T-helper 9 cell (primary cell): ENCODE measurements at regions not wholly inside any gene's neighbourhood (a gene's known extent, or its start where the extent isn't known, plus 50 kb on each side); places are given as distances from the start of the nearest gene placed in this dataset.

ENCODE experiments used
- DNase-seq: peaks from one replicate; pipeline ENCODE4 v3.0.0-alpha.2; 2020

DNA sequence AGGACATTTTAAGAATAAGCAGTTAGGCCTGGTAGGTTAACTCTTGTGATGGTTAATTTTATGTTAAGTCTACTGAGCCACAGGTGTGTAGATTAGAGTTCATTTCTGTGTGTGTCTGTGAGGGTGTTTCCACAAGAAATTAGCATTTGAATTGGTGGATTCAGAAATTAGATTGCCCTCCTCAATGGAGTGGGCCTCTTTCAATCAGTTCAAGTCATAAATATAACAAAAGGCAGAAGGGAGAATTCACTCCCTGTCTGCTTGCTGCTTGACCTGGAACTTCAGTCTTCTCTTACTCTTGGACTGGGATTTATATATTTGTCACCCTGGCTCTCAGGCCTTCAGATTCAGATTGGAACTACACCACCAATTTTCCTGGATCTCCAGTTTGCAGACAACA, 55.3 kb upstream of the POM121L12 start:
- DNase-seq: no peak

DNA sequence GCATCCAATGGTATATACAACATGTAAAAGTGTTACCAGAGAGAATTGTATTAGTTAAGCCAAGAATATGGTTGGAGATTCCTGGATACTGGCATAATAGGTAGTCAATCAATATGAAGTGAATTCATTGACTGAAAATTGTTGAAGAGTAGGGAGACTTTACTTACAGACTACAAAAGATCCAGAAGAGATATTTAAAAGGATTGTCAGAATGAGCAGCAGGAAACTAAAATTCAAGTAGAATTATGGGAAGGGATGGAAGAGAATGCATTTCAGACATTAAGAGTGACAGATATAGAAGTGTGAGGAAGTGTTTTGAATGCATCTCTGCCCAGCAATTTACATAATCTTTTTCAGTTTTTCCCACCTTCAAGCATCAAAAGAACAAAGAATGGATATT, 62.3 kb upstream of the POM121L12 start:
- no peak for DNase-seq

DNA sequence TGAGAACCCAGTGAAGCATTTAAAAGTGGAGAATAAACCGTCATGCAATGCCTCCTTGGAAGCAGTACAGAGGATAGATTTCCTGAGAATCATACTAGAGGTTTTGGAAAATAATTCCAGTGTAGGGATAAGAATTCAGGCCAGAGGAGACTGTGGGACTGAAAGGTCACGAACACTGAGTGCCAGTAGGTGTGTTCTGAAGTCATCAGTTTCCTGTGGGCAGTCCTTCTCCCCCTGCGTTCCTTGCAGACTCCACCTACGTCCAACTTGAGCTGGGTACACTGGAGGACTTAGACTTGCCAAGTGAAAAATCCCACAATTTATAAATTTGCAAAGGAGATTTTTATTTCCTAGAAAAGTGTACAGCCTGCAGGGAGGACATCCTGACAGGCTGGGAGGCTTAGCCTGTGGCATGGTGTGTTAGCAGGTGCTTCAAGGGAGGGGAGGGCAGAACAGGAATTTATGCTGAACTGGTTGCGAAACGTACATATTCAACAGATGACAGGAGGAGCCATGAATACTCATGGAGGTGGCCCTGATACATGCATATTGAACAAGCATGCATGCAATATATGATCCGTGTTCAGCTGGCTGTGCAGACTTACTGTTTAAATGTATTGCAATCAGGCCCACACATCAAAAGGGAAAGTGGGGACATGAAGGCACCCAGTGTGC, 72.9 kb upstream of the POM121L12 start:
- DNase-seq: no peak

DNA sequence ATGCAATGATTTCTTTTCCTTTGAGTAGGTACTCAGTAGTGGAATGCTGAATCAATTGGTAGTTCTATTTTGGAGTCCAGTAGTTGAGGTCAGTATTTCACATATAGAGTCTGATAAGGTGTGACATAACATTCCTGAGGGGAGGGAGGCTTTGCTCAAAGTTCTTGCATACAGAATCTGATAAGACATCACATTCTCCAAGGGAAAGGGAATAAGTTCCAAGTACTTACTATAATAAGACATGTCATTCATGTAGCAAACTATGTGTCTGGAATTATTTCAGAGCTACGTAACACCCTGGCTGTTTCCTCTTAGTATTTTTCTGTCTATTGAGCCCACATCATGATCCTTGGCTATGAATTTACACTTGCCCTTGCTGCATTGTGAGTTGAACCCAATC, 74.3 kb upstream of the POM121L12 start:
- no peak for DNase-seq

DNA sequence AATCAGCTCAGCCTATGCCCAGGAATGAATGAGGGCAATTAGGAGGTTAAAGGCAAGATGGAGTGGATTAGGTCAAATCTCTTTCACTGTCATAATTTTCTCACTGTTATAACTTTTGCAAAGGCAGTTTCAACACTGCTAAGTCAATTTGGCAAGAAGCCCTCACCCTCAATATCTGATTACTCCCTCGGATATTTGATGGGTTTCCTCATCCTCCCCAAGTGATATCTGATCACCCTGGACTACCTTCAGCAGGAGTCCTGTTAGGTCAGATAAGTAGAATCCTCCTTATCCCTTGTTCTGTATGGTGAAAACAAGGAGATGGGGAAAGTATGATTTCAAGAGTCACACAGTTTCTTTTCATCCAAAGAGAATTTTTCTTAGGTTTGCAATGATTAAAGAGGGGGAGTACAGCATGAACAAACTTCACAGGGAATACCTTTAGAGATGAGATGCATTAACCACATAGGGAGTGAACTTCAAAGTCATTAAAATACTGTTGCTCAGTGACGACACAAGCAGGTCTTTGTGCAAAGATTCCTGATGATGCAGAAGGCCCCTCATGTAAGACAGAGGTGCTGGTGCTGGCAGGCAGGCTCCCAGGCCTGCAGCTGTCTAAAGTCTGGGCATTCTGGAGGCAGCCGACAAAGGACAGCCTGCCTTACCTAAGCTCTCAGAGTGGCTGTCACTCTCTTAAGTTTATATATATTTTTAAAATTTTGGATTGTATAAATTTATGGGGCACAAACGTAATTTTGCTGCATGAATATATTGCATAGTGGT, 75.4 kb upstream of the POM121L12 start:
- no peak for DNase-seq

DNA sequence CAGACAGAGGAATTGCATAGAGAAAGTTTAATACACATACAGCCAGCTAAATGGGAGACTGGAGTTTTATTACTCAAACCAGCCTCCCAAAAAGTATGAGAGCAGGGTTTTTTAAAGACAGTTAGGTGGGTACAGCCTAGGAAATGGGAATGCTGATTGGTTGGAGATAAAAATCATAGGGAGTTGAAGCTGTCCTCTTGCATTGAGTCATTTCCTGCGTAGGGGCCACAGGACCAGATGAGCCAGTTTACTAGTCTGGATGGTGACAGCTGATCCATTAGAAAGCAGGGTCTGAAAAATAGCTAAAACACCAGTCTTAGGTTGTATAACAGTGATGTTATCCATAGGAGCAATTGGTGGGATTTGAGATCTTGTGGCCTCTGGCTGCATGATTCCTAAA, 76.1 kb upstream of the POM121L12 start:
- DNase-seq: no peak

DNA sequence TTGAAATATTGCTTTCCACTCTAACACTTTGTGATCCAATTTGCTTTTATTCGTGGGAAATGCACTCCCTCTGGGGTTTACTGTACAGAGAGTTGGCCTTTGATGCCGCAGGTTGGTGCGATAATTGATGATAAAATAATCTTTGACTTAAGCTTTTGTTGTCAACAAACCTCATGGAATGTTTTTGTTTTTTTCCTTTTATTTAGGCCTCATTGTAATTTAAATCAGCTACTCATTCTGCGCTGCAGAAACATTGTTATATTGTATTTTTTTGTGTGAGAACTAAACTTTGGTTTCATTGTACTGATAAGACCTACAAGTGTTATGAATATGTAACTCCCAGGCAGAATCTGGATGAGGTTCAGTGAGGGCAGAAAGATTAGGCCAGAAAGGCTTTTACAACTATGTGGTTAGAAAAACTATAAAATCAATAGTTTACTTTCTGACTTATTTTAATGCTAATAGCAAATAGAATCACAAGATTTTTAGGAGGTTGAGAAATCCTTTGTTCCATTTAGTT, 76.8 kb upstream of the POM121L12 start:
- no peak for DNase-seq

DNA sequence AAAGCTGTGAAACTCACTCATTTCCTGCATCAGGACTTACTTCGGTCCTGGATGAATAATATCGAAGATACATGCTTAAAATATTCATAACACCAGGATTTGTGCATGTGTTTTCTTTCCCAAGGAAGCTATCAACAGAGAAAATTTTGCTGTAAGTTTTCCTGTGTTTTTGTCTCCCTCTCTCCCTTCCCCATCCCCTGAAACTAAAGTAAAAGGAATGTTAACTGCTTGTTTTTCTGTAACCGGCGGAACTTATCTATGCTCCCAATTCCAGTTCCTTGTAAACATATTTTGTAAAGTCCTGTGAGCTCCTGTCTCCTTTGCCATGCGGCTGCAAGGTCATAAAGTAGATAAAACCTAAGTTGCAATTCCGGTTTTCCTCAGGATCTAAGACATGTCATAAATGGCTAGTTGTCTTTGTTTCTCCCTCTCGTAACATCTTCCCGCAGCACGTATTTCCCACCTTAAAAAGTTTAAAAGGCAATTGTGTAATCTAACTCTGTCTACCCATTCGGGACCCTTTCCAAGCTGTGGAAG, 79.0 kb upstream of the POM121L12 start:
- no peak for DNase-seq

DNA sequence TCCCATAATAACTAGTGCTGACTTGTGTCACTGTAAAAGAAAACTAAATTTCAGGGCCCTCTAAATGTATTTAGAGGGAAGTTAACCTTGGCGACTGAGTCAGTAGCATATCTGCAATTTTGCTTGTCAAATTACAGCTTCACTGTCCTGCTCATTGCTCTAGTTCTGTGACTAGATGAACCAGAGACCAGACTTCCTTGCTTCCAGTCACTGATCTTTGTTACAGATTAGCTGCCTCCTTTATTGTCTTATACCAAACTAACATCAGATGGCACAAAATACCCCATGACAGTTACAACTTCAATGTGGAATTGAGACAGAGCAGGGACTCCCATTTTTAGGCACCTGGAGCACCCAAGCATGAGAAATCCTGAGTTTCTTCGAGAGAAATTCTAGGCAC, 79.9 kb upstream of the POM121L12 start:
- no peak for DNase-seq

DNA sequence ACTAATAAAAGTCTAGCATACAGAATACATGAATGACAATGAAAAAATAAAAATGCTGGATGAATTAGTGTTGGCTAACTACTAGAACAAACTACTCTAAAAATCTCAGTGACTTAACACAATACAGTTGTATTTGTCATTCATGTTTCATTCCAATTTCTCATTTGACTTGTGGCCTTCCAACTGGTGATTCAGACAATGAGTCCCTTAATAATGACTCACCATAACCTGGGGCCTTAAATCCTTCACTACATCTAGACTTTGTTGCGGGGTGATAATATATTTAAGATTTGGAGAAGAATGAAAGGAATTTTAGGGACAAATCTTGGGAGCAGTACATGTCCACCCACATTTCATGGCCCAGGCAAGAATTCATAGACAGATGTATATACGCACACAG, 90.5 kb upstream of the POM121L12 start:
- DNase-seq: no peak

DNA sequence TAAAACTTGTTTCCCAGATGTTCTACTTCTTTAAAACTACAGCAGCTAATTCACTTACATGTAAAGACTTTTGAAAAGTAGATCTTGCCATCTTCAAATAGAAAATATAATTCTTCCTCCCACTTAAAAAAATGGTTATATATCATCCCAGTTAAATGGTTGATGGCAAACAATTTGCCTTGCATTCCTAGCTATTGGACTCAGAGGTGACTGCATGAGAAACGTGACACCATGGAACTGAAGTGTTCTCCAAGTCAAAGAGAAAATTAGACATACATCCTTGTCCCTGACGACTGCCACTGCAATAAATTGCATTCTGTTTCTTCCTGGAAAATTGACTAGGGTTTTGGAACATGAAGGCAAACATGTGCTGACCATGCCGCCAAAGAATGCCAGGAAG, 95.0 kb upstream of the POM121L12 start:
- DNase-seq: no peak

DNA sequence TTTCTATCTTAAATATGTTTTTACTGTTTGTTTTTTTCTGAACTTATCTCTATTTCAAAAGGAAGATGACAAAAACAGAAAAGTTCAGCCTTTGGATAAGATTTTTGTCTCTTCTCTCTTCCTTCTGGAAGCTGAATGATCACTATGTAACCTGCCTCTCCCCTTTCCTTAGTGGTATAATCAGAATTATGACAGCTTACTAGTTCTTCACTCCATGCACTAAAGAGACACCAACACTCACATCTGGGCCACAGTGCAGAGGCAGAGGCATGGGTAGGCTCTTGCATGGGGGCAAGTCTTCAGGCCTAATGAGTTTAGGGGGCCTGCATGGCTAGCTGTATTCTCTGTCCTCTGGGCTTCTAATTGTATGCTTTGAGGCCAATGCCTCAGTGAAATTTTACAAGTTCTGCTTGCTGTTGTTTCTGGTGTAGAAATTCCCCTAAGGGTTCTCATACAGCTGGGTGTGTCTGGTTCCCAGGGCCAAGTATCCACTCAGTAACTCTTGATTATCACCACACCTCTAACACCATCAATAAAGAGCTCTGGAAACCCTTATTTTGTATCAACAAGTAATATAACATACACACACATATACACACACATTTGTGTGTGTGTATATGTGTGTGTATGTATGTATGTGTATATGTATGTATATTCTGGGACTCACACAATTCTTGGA, 96.8 kb upstream of the POM121L12 start:
- no peak for DNase-seq

DNA sequence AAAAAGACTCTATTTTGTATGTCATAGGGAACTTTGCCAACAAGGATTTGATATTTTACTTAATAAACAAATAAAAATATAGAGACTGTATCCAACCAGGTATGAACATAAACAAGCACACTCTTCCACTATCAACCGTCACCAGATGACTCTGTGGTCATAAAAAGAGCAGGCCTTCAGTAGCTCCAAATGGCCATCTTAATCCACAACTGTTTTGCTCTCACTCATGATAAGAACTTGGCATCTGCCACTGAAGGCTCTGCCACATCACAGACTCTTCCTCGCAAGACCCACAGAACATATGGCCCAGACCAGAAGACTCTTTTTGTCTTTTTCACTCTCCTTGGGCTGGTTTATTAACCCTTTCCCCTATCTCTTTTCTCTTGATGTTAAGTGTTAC, 98.7 kb upstream of the POM121L12 start:
- no peak for DNase-seq

DNA sequence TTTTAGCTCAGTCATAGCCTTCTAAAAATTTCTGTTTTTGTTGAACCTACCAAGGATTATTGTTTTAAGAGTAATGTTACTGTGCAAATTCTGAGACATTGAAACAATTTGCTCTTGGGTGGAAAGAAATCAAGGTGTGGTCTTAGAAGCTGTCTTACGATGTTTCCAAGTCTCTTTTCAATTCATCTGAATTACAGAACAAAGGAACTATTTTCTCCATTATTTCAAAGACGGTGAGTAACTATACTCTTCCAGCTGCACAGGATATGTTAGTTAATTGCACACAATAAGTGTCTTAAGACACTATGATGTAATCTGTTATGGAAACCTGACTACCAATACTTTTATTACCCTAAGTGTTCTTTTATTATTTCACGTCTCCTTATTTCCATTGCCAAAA, 106.8 kb upstream of the POM121L12 start:
- DNase-seq: no peak

DNA sequence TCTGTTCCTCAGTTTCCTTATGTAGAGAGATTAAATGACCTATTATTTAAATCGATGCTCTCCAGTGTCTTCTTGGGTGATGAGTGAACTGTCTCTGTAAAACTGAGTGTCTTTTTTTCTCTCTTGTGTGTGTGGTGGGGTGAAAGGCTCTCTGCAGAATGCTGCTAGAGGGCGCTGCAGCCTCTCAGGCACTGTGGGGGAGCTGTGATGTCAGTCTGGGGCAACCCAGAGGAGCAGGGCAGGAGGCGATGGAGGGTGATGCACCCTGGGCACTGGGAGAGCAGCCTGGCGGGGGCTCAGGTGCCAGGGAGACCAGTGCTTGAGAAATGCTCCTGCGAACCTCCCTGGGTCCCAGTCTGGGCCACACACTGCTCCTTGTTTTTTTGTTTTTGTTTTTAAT, 110.1 kb upstream of the POM121L12 start:
- DNase-seq: no peak

DNA sequence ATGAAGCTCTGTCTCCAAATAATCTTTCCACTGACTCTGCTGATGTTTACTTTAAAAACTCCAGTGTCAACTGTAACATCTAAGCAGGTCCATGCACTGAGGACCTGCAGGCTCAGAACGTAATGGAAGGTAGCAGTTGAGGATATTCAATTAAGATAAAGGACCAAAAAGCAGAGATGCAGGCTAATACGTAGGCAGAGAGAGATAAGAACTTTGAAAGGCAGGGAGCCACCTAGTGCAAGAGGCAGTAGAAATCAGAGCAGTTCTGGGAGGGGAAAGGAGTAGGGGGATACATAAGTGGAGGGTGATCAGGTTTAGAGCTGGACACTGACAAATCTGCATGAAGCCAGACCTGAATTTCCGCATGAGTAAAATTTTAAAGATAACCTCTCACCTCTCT, 114.5 kb upstream of the POM121L12 start:
- DNase-seq: no peak

DNA sequence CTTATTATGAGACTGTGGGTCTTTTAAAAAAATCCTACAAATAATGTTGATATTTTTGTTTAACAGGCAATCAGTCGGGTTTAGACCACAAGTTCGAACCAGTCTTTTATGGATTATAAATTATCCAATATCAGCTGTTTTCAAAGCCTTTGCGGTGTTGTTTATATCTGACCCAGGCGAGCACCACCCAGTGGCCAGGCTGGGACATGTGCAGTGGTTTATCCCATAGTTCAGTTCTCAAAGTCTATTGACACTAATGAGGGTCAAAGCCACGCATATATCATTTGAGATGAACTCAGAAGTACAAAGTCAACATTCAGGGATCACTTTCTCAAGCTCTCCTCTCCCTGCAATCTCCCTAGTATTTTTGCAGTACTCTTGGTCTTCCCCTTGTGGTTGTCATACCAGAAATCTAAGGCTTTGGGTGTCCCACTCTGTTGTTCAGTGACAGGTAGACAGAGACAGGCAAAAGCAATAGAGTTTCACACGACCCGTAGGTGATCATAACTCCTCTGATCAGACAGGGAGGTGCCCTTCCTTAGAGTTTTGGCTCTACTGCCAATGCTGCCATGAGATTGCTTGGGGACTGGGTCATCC, 117.4 kb upstream of the POM121L12 start:
- DNase-seq: no peak

DNA sequence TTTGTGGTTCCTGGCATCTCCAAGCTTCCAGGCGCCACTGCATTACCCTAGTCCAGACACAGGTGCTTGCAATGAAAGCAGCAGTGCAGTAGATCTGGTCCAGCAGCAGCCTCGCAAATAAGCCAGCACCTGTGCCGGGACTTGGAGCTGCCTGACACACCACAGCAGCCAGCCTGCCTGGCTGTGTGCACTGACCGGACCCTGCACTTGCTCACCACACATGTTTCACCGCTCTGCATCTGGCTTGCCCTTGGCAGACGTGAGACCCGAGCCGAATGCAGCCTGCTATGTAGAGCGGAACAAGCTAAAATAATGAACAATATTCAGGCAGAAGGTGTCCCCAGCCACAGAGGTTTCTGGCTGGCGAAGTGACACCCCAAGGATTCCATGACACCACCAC, 123.6 kb upstream of the POM121L12 start:
- DNase-seq: no peak

DNA sequence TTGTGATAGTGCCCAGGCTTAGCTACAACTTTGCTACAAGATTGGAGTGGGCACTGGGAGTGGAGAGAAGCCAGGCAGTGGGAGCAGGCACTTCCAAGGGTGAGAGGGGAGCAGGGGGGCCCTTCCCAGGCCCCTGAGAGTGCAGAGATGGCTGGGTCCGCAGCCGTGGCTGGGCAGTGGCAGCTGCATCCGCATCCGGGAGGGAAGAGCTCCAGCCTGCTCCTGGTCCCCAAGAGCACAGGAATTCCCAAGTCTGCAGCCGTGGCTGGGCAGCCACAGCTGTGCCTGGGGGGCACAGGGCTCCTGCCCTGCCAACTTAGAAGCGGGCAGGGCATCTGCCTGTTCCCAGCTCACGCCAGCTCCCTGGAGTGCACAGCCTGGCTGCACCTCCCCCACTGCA, 124.1 kb upstream of the POM121L12 start:
- DNase-seq: no peak

DNA sequence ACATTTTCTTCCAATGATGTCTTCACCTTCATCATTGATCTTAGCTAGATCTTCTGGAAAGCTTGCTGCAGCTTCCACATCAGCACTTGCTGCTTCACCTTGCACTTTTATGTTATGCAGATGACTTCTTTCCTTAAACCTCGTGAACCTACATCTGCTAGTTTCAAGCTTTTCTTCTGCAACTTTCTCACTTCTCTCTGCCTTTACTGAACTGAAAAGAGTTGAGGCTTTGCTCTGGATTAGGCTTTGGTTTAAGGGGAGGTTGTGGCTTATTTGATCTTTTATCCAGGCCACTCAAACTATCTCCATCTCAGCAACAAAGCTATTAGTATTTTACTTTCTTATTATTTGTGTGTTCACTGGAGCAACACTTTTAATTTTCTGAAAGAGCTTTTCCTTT, 125.5 kb upstream of the POM121L12 start:
- no peak for DNase-seq

DNA sequence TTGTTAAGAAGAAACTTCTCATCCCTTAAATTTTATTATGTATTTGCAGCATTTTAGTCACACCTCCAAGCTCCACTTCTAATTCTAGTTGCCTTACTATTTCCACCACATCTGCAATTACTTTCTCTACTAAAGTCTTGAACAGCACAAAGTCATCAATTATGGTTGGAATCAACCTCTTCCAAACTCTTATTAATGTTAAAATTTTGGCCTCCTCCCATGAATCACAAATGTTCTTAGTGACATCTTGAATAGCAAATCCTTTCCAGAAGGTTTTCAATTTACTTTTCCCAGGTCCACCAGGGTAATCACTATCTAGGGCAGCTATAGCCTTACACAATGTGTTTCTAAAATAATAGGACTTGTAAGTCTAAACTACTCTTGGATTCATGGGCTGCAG, 126.3 kb upstream of the POM121L12 start:
- no peak for DNase-seq

DNA sequence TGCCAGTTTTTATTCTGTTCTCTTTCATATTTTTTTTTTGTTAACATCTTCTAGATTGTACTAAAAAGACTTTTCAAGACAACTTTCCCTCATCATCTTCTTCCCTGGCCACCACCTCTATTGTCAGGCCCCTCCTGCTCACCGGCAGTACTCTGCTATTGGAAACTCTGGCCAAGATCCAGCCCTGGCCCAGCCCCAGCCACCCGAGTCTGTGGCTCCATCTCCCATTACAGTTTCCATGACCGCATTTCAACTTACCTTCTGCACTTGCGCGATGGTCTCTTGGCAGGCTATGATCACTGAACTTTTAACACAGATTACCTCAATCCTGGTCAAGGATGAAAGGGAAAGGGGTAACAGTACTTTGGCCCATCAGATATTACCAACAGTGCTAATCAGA, 137.7 kb upstream of the POM121L12 start:
- DNase-seq: no peak

DNA sequence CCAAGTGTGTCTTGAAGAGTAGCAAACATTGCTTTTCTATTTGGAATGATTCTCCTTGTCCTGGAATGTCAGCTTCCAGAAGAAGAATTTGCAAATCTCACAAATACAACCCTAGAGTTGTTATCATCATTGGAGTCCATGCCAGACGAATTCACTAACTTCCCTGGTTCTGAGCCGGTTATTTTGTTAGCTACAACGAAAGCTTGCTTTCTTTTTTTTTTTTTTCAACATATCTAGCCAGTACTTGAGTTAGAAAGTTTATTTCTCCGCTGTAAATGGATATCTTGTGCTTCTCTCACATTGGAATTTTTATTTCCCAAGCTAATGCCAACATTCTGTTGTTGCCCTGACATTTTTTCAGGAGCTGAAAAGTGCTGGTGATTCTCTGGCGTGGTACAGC, 138.1 kb upstream of the POM121L12 start:
- no peak for DNase-seq
